SHP77 treated with DMSO at 0.1 percent for 48 hours (cell line): ENCODE measurements at regions not wholly inside any gene's neighbourhood (a gene's known extent, or its start where the extent isn't known, plus 50 kb on each side); places are given as distances from the start of the nearest gene placed in this dataset.

Experiments
- DNase-seq: peaks from one replicate; lab custom pipeline; 2025; lab: John Stamatoyannopoulos, UW

DNA sequence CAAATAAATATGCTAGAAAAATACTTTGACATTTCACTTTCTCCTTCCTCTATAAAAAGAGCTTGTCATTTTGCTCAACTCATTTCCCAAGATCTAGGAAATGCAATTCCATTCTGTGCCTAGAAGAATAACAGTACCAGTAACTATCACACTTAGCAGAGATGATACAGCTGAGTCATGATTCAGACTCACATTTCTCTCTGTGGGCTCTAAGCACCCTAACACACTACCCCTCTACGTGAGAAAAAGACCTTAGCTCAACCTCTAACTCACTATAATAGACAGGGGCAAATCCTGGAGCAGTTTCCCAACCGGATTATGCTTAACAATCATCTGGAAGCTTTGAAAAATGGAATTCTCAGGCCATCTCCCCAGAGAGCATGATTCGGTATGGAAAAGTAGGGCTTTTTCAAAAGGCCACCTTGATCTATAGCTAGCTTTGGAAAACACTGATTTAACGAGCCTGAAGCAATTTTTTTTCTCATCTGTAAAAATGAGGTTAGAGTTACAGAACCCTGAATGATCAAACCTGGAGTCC, 1312.3 kb upstream of the PIK3C3 start:
- DNase-seq = no peak

DNA sequence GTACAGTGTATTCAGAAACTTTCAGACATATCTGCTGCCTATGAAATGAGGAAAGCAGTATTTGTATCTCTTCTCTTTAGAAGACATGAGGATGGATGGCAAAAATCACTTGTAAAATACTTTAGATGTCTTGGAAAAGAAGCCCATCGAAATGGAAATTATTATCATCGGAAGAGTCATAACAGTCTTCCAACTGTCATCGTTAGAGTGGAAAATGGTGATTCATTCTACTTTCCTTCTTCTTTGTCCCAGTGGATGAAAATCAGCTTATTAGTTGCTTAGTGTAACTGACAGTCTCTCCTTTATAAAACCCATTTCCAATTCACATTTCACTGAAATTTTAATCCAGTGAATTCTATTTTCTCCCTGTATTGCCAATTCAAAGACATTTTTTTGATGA, 1323.7 kb upstream of the PIK3C3 start:
- no peak for DNase-seq

DNA sequence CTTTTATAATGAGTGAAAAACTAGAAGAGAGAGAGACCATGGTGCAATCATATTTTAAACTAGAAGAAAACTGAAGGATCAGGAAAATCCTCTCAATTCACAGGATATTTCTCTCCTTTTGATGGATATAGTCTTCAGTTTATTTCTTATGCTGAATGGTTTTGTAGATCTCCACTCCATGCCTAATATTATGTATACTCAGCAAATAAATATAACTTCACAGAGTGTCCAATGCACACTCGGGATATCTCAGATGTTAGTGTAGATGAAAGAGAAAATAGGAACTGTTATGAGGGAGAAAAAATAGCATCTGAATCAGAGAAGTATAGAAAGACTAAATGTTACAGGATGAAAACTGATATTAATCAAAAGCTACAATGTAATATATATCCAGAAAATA, 1324.5 kb upstream of the PIK3C3 start:
- DNase-seq = no peak

DNA sequence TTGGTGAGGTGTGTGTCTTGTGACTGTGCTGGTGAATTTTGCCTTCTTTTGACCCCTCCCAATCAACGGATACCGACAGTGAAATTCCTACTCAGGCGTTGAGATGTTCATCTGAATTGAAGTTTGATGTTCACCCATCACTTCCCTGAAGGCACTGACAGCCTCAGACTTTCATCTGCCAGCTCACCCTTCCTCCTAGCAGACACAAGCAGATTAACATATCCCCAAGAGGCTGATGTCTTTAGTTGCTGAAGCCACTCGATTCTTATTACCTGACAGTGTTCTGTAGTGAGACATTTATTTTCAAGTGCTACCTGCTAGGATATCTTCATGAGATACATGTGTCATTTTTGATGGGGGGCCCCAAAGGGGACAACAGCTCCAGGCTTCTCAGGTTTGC, 1330.1 kb upstream of the PIK3C3 start:
- no peak for DNase-seq

DNA sequence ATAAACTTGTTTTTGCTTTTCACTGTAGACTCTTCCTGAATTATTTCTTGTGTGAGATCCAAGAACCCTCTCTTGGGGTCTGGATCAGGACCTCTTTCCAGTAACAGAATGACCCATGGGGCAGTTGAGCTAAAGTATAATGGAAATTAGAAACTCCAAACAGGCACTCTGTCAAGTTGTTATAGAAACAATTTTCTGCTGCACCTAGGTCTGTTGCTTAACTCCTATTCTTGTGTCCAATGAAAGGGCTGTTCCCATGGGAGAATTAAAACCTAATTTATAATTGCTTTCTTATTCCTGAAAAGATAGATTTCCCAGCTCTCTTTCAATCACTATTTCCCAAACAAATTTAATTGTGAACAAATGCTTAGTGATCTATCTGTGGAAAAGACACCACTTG, 1341.3 kb upstream of the PIK3C3 start:
- no peak for DNase-seq

DNA sequence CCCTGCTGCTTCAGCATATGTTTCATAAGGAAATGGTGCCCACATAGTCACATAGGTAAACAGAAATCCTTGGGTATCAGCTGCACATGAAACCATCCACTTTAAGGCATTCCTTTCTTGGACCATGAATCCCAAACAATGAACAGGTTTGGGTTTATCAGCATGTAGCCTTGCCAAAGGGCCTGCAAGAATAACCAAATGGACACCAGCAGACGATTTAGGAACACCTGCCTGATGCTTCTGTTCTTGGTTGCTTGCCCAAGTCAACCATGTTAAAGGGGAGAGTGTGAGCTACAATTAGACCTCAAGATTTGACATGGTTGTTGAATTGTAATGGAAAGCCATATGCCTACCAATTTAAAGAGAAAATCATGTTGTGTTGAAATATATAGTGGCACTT, 1342.7 kb upstream of the PIK3C3 start:
- DNase-seq = no peak

DNA sequence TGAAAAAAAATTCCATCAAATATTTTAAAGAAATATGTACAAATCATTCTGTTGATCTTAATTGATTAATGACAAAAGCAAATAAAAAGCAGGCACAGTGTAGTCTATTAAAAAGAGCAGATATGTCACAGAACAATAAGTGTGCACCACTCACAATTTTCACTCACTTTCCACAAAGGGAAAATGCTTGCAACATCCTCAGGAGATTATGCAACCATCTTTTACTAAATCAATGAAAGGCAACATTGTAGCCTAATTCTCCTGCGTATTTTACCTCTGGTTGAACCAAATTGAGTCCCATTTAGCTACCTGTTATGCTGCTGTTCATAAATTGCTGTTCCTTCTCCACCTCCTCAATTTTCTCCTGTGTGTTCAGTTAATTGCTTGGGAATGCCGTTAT, 1346.8 kb upstream of the PIK3C3 start:
- no peak for DNase-seq

DNA sequence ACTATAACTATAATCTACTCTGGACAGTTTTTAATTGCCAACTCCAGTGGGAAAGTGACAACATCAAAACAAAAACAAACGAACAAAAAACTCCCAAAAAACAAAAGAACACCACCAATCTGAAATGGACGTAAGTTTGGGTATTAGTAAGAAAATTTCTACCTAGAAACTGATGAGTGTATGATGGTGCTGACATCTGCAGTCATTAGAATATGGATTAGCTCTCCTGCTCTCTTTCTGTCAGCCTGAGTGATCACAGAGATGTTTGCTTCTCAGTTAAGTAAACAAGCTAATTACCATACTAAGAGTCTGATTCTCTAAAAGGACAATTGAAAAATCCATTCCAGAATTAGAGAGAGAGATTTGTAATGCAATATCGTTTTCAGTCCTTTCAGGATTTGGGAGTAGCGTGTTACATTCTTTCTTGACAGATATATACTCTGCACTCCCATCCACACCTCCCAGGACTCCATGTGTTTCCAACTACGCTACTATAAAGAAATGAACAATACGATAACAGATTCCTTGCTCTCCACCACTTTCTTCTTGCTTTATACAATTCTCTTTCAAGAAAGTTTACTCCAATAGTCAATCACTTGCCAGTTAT, 1347.4 kb upstream of the PIK3C3 start:
- DNase-seq = no peak

DNA sequence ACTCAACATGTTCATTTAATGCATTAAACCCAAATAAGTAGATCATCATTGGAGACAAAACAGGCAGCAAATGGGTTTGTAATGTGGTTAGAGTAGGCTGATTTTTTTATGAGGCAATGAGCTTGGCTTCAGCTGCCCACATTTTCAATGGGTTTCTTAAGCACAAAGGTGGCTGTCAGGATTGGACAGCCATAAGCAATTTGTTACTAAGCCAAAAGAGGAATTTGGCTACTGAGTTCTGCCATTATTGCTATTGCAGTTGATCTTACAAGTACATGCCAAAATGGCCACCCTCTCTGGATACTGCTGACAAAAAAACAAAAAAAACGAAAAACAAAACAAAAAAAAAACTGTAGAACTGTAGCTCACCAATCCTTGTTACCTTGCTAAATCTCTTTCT, 1348.0 kb upstream of the PIK3C3 start:
- DNase-seq = no peak

DNA sequence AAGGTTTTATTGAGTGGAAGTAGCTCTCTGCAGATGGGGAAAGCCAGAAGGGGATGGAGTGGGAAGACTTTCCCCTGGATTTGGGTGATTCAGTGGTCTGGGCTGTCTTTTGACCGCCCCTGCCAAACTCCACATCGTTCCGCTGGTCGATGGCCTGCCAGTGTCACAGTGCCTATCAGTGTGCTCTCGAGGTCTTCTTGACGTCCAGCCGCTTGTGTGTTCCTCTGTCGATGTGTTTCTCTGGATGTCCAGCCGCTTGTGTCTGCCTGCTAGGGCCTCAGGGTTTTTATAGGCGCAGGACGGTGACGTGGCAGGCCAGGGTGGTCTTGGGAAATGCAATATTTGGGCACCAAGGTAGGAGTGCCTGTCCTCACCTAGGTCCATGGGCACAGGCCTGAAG, 1371.4 kb upstream of the PIK3C3 start:
- DNase-seq = no peak

DNA sequence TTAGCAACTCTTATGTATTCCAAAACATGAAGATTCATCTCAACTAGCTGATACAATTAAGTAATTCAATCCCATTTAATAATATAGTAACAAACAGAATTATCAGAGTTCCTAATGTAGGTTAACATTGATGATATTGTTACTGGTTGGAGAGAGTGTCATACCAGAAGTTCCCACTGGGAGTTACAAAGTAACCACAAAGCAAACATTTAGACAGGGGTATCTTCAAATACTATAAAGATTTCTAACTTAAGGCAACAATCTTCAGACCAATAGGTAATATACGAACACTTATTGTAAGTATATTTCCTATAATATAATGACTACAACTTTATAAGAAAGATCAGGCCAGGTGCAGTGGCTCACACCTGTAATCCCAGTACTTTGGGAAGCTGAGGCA, 1372.9 kb upstream of the PIK3C3 start:
- DNase-seq = no peak

DNA sequence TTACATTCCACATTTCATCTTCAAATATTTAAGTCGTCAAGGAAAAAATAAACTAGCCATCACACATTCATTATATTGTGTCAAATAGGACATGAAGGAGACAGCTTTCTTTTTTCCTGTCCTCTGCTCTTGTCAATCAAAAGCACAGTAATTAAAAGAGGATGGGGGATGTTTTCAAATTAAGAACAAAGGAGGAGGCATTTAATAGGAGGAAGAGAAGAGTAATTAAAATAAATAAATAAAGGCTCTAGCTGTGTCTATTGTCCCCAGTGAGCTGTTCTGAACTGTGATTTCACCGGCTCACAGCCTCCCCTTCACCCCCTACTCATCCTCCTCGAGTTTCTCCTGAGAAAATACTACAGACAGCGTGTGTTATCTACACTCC, 1377.1 kb upstream of the PIK3C3 start:
- DNase-seq = no peak

DNA sequence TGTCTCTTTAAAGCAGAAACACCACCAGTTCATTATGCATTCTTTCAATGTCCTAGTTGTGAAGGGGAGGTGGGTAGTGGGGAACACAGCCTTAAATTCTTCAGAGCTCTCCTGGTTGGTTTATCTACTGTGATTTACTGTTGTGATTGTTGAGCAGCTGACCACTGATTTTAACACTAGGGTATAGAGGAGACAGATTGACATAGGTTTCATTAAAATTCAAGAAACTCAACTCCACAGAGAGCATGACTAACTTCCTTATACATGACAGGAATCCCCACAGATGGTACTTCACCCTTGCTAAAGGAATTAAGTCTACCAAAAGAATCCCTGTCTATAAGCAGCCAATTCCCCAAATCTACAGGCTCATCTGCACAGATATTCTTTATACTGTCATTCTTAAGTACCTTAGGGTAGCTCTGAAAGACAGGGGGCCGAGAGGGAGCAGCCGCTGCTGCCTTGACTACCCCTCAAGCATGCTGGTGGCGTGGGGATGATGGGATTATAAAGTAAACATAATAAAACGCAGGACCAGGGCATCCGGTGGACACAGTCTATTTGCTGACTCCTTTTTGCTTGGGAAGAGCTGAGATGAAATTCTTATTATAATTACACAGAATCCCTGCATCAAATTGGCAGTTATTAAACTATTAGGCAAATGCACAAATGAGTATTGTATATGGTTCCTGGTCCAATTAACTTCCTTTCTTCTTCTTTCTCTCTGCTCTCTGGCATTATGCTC, 1377.6 kb upstream of the PIK3C3 start:
- no peak for DNase-seq

DNA sequence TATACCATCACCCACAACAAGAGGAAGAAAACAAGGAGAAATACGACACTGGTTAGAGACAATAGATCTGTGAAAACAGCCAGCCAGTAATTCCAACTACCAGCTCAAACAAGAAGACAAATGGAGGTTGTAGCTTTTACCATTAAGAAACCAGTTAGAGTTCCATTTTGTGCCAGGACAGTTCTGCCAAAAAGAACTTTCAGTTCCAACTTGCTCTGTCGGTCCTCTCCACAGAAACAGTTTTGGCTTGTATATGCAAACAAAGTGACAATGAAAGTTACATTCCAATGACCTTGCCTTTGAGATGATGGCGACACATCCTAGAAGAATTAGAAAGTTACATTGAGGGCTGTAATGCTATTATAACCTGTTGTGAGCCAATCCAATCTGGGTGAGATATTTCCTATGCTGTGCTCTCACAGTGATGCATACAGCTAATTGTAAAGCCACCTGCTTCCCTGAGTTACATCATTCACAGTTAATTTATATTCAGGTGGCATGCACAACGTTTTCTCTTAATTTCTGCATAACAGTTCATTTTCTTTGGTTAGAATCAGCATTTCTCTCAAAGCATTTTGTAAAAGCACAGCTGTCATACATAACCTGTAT, 1378.4 kb upstream of the PIK3C3 start:
- DNase-seq = peak; percentile 3

DNA sequence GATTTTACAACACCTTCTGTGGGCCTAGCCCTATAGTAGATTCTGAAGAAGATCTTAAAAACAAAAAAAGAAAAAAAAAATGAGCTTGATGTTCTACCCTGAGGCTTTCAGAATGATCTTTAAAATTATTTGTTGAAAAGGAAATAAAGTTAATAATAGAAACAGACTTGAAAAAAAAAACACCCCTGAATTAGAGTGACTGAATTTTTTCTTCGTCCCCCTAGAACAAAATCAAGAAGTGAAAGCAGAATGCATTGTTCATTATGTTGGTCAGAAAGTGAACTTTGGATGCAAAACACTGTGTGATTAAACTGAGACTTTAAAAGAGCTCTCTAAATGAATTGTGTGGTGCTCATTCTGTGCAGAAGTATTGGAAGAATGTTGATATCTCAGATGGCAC, 1384.4 kb upstream of the PIK3C3 start:
- no peak for DNase-seq

DNA sequence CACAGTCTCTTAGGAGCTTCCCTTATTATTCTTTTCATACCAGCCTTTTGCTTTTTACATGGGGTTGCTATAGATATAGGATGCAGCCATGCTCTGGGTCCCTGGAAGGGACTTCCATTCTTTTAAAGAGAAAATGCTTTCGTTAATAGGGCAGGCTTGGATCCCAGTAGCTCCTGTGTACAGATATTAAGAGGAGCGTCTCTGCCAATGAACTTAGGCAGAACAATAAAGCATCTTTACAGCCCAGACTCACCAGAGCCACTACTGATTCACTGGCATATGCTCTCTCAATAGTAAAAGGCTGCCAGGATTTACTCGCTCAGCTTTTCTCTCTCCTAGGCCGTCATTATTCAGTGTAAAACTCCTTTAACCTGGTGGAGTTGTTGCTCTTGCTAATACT, 1385.4 kb upstream of the PIK3C3 start:
- DNase-seq = no peak

DNA sequence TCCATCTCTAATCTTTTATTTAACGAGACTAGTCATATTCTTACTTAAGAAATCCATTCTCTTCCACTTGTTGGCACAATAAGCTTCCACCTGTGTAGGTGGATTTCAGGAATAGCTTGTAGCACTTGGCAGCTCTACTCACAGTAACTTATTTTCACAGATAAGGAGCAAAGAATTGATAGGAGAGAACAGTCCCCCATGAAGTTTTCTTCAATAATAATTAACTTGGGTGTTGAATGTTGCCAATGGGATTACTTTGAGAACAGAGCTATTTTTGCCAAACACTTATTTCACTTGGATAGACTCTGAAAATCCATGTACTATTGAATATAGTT, 1388.6 kb upstream of the PIK3C3 start:
- DNase-seq = no peak

DNA sequence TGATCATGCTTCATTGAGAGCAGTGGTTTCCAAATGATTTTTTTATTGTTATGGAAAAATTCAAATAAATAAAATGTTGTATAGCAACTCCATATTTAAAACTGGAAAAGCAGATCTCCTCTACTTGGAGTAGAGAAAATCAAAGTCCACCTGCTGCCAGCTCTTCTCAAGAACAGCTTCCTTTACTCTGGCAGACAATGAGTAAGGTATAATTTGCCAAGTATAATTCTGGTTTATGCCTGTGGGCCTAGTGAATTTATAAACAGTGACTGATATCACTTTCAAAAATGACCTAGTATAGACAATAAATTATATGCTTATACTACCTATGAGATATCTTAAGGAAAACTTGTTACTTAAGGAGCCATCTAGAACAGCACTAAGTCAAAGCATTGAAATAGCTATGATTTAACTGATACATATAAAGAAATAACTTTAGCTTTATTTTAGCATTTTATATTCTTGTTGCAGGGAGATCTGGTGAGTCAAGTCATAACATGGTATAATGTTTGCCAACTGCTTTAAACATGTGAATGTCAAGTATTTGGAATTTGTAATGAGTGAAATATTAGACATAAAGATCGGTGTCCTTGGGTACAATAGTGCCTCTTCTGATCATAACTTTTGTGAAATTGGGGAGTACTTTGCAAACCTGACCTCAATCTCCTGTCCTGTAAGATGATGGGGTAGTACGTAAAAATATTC, 1389.1 kb upstream of the PIK3C3 start:
- DNase-seq = no peak

DNA sequence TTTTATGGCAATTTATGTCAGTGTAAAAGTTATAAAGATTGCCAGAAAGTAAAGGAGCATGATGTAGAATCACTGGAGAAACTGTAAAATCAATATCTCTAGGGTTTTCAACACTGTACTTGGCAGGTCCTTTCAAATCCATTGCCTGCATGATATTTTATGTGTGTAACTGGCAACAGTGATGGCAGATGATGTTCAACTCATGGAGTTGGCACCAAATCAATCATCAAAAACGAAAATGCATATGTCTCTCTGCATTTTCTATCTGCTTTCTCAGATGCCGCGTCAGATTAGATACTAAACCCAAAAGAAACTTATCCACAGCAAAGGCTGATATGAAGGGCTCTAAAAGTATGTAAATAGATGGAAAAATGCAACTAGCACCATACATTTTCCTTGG, 1395.5 kb upstream of the PIK3C3 start:
- DNase-seq = no peak

DNA sequence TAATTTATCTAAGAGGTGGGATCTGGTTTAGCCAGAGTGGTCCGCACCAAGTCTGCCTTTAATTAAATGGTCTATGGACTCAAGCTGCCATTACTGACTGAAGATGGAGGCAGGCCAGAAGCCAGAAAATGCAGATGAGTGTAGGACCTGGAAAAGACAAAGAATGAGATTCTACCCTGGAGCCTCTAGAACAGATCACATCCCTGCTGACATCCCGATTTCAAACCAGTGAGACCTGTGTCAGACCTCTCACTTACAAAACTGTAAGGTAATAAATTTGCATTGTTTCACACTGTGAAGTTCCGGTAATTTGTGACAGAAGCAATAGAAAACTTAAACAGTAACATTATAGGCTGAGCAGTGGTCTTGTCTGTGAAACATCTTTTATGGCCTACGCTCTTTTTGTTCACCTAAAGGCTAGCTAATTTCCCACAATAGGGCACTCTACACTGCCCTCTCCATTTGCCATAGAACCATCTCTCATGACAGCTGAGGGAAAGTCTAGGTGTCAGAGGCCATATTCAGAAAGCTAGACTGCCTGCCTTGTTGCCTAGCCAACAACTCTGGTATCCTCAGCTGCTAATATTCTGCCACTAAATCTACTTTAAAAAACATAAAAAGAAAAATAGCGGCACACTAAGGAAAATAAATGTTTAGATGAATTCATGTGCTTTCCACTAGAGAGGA, 1396.2 kb upstream of the PIK3C3 start:
- DNase-seq = no peak

DNA sequence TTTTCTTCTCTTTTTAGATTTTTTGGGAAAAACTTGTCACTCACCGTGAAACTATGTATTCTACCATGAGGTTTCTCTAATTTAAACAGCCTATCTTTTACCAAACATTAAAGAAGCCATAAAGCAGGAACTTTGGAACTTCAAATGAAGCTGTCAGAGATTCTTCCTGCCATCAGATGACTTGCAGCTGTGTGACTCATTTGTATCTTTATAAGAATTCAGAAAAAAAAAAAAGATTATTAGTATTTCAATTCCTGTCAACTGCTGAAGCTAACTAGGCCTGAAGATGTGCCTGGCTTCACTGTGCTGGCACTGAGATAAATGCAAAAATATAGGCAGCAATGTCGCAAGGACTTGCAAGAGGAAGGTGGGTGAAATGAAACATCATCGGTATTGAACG, 1399.1 kb upstream of the PIK3C3 start:
- no peak for DNase-seq

DNA sequence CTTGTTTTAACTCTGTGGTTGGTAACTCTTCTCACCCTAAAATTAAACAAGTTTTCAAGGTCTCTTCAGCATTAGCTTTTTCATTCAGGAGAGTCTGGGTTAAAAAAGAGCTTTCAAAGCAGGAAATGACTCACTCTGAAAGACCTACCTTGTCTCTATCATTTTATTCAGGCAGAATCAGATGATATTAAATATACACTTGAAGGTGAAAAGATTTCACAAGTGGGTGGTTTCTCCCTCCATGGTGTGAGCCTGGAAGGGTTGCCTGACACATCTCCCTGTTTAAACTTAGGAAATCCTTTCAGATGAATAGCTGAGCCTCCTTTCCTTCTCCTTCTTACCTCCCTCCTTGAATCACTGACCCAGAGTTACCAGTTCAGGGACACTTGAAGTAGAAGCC, 1402.0 kb upstream of the PIK3C3 start:
- DNase-seq = no peak
